ENCODE measurements at regions not wholly inside any gene's neighbourhood (a gene's known extent, or its start where the extent isn't known, plus 50 kb on each side); places are given as distances from the start of the nearest gene placed in this dataset.

DNA sequence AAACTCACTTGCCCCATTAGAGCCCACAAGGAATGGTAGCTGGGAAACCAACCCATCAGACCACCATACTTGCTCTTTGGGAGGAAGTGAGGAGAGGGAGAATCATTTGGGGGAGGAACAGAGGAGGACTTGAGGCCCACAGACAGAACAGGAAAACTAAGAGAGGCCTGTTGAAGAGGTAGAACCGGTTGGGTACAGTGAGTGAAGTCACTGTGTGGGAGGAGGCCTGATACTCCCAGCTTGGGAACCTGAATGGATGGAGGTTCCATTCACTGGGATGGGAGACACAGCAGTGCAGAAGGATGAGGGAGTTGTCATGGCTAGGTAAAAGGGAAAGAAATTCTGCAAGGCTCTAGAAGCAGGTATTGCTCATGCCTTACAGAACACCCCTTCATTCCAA is 63.4 kb upstream of the PSEN2 start:
- TF ChIP-seq, protein P1, sequence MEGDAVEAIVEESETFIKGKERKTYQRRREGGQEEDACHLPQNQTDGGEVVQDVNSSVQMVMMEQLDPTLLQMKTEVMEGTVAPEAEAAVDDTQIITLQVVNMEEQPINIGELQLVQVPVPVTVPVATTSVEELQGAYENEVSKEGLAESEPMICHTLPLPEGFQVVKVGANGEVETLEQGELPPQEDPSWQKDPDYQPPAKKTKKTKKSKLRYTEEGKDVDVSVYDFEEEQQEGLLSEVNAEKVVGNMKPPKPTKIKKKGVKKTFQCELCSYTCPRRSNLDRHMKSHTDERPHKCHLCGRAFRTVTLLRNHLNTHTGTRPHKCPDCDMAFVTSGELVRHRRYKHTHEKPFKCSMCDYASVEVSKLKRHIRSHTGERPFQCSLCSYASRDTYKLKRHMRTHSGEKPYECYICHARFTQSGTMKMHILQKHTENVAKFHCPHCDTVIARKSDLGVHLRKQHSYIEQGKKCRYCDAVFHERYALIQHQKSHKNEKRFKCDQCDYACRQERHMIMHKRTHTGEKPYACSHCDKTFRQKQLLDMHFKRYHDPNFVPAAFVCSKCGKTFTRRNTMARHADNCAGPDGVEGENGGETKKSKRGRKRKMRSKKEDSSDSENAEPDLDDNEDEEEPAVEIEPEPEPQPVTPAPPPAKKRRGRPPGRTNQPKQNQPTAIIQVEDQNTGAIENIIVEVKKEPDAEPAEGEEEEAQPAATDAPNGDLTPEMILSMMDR (IDR thresholded peaks at IDR 0.05), result no peak
- no peak for TF ChIP-seq POLR2A (IDR thresholded peaks at IDR 0.05)
